ENCODE measurements at regions not wholly inside any gene's neighbourhood (a gene's known extent, or its start where the extent isn't known, plus 50 kb on each side); places are given as distances from the start of the nearest gene placed in this dataset.

DNA sequence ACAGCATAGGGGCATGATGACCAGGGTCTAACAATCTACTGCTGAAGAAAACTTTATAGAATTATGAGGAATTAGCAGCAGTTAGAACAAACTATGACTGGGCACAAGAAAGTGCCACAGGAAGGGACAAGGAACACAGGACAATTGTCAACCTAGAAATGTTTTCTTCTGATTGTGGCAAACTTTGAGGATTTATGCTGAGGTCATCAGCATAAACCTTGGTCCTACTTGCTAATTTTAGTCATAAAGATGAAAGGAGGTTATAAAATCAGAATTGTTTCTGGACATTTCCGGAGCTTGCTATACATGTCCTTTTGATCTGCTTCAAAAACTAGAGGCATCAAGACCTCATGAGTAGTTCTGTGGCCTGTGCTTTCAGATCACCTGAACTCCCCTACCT lies 446.6 kb upstream of the THBS1 start:
- no peaks in the 10 kb centered on the region for H3K4me1 Mint-ChIP-seq
- no peak for ATAC-seq (ENCODE audit: low read depth in 2 of 2)
- H3K27me3 Mint-ChIP-seq: peaks cover 0 to 16% (median 7%) of the 10 kb centered on the region in 3 donors
- H3K27ac Mint-ChIP-seq: no peak overlapping the region
- DNase-seq: no peak
- H3K36me3 Mint-ChIP-seq: no peaks in the 10 kb centered on the region
- no peak overlapping the region for H3K4me3 Mint-ChIP-seq
- peaks cover 0 to 9% (median 2%) of the 10 kb centered on the region in 7 donors for H3K9me3 Mint-ChIP-seq

DNA sequence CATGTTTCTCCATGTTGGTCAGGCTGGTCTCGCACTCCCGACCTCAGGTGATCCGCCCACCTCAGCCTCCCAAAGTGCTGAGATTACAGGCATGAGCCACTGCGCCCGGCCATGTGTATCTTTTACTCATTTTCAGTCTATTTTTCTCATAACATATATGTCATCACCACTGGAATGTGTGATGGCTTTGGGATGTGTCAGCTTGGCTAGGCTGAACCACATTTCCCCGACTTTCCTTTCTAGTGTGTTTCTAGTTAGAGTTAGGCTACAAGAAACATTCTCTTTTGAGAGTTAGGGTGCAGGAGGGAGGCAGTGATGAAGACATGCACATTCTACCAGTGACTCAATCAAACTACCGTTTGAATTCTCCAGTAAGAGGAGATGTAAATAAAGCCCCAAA lies 444.9 kb upstream of the THBS1 start:
- DNase-seq (no peak), ATAC-seq (ENCODE audit: low read depth in 2 of 2) (no peak)
- peaks cover 0 to 16% (median 5%) of the 10 kb centered on the region in 3 donors for H3K27me3 Mint-ChIP-seq
- no peak overlapping the region for H3K27ac Mint-ChIP-seq
- no peaks in the 10 kb centered on the region for H3K4me1 Mint-ChIP-seq
- H3K9me3 Mint-ChIP-seq: peaks cover 0 to 6% (median 0%) of the 10 kb centered on the region in 7 donors
- H3K4me3 Mint-ChIP-seq: no peak overlapping the region
- H3K36me3 Mint-ChIP-seq: no peaks in the 10 kb centered on the region

DNA sequence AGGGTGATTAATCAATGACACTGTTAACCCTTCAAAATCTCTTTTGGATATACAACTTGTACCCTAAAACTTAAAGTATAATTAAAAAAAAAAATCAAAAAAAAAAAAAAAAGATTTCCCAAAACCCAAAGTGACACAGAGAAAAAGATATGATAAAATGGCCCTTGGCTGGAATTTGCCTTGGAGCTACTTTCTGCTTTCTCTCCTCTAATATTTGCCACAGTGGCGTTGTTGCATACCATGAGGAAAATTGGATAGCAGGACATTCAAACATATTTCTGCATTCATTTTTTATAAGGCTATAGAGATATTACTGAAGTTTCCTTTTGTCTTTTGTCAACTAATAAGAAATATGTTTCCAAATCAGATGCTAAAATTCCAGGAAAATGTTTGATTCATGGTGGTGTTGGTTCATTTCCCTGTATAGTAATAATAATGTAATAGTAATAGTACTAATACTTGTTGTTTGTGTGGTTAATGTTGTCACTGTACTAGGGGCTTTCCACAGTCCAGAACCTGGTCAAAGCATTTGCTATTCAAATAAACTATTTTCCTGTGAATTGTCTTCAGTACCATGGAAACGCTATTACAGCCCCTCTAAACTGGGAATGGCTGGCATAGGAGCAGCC lies 441.3 kb upstream of the THBS1 start:
- no peak overlapping the region for H3K27ac Mint-ChIP-seq
- H3K9me3 Mint-ChIP-seq: no peaks in the 10 kb centered on the region
- H3K36me3 Mint-ChIP-seq: no peaks in the 10 kb centered on the region
- DNase-seq (no peak), ATAC-seq (ENCODE audit: low read depth in 2 of 2) (no peak)
- H3K27me3 Mint-ChIP-seq: peaks cover 0 to 8% (median 0%) of the 10 kb centered on the region in 3 donors
- H3K4me1 Mint-ChIP-seq: no peaks in the 10 kb centered on the region
- H3K4me3 Mint-ChIP-seq: no peak overlapping the region

DNA sequence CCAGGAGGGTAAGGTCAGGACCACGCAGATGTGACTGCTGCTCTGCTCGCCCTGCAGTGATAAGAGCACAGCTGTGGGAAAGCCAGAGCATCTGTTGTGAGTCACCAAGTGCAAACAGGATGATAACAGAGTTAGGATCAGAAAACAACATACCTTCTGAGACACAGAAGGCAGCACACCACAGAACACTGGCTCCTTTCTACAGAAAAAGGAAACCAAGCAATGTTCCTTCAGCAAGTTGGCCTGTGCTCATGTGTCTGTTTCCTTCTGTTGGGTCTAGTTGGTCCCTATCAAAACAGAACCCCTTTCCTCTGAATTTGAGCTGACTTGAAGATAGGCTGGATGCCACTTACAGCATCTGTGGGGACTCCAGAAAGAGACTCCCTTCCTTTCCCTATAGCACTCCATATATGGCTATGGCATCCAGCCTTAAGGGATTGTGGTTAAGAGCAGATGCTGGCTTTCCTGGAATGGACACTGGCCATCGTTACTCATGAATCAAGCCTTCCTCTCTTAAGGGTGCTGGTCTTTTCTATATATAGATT lies 440.7 kb upstream of the THBS1 start:
- Mint-ChIP-seq H3K4me3 (no peak overlapping the region), H3K27me3 (peaks cover 0 to 8% (median 0%) of the 10 kb centered on the region in 3 donors), H3K4me1 (no peaks in the 10 kb centered on the region), H3K27ac (no peak overlapping the region), H3K9me3 (no peaks in the 10 kb centered on the region), H3K36me3 (no peaks in the 10 kb centered on the region)
- ATAC-seq (ENCODE audit: low read depth in 2 of 2): no peak
- DNase-seq: no peak

DNA sequence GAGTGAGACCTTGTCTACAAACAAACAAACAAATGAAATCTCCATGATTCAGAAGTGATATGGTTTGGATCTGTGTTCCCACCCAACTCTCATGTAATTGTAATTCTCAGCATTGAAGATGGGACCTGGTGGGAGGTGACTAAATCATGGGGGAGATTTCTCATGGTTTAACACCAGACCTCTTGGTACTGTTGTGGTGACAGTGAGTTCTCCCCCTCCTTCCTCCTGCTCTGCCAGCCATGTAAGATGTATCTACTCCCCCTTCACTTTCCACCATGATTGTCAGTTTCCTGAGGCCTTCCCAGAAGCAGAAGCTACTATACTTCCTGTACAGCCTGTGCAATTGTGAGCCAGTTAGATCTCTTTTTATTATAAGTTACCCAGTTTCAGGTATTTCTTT lies 438.4 kb upstream of the THBS1 start:
- Mint-ChIP-seq H3K4me3 (no peak overlapping the region), H3K36me3 (no peaks in the 10 kb centered on the region), H3K27me3 (no peaks in the 10 kb centered on the region), H3K4me1 (no peaks in the 10 kb centered on the region), H3K27ac (no peak overlapping the region), H3K9me3 (no peaks in the 10 kb centered on the region)
- ATAC-seq (ENCODE audit: low read depth in 2 of 2): no peak
- no peak for DNase-seq

DNA sequence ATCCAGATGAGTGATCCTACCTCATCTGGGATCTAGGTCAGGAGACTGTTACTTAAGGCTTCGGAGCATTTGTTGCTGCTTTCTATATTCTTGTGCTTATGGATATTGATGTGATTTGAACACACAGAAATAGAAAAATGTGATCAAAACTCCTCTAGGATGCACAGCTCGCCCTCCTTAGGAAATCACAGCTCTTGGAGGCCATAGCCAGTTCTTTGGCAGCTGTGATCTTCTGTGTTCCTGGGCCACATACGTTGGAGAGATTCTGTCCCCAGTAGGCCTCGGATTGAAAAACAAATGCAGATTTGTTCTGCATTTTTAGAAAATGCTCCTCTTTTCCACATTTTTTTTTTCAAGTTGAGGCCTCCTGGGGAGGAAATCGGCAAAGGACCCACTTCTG lies 437.4 kb upstream of the THBS1 start:
- DNase-seq (no peak), ATAC-seq (ENCODE audit: low read depth in 2 of 2) (no peak)
- no peaks in the 10 kb centered on the region for H3K4me1 Mint-ChIP-seq
- H3K36me3 Mint-ChIP-seq: no peaks in the 10 kb centered on the region
- H3K9me3 Mint-ChIP-seq: no peaks in the 10 kb centered on the region
- H3K27me3 Mint-ChIP-seq: no peaks in the 10 kb centered on the region
- H3K4me3 Mint-ChIP-seq: no peak overlapping the region
- no peak overlapping the region for H3K27ac Mint-ChIP-seq

DNA sequence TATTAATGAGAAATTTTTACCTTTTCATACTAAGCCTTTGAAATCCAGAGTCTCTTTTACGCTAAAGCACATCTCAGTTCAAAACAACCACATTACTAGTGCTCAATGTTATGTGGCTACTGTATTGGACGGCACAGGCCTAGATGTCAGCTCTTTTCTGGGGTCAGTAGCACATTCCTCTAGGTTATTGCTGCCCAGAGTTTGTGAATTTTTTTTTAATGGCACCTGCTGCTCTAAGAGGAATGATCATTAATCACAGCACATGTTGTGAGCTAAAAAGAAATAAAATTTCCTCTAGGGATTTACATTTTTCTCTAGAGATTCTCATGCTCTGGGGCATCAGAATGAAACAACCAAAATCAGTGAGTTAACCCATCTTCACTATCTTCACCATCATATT lies 436.8 kb upstream of the THBS1 start:
- no peaks in the 10 kb centered on the region for H3K9me3 Mint-ChIP-seq
- no peak for DNase-seq
- no peak overlapping the region for H3K27ac Mint-ChIP-seq
- H3K4me3 Mint-ChIP-seq: no peak overlapping the region
- no peak for ATAC-seq (ENCODE audit: low read depth in 2 of 2)
- H3K27me3 Mint-ChIP-seq: peaks cover 0 to 3% (median 0%) of the 10 kb centered on the region in 3 donors
- H3K4me1 Mint-ChIP-seq: no peaks in the 10 kb centered on the region
- H3K36me3 Mint-ChIP-seq: no peaks in the 10 kb centered on the region

DNA sequence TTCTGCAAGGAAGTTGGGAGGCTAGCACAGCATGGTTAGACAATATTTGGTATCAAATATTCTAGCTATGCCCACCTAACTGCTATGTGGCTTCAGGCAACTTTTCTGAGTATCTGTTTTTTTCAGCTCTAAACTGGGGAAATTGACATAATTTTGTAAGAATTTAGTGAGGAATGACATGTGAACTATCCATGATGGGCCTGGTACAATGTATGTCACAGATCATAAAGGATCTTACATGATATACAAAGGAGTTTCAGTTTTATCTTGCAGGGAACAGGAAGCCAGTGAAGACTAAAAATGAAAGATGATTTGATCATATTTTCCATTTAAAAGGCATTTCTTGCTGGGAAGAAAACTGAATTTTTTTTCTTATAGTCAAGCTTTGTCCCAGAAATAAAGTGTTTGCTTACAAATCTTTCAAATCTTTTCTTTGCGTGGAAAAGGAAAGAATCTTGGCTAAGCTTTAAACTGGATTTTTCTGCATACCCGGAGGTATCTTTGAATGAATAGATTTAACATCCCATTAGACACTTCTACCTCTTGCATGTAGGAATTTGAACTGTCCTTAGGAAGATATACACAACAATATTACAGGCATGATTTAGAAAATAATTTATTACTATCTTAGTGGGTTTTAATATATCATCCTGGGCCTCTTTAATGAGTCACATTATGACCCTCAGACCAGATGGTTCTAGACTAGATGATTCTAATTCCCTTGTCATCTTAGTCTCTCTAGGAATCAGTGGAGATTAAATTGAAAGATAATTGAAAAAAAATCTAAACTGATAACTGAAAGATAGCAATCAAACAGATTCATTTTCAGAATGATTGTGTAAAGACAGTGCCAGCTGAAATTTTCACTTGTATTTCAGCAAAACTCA lies 436.0 kb upstream of the THBS1 start:
- Mint-ChIP-seq H3K4me1 (no peaks in the 10 kb centered on the region), H3K27me3 (peaks cover 0 to 4% (median 0%) of the 10 kb centered on the region in 3 donors), H3K4me3 (no peak overlapping the region), H3K36me3 (no peaks in the 10 kb centered on the region), H3K27ac (no peak overlapping the region), H3K9me3 (no peaks in the 10 kb centered on the region)
- ATAC-seq (ENCODE audit: low read depth in 2 of 2): no peak
- DNase-seq: no peak

DNA sequence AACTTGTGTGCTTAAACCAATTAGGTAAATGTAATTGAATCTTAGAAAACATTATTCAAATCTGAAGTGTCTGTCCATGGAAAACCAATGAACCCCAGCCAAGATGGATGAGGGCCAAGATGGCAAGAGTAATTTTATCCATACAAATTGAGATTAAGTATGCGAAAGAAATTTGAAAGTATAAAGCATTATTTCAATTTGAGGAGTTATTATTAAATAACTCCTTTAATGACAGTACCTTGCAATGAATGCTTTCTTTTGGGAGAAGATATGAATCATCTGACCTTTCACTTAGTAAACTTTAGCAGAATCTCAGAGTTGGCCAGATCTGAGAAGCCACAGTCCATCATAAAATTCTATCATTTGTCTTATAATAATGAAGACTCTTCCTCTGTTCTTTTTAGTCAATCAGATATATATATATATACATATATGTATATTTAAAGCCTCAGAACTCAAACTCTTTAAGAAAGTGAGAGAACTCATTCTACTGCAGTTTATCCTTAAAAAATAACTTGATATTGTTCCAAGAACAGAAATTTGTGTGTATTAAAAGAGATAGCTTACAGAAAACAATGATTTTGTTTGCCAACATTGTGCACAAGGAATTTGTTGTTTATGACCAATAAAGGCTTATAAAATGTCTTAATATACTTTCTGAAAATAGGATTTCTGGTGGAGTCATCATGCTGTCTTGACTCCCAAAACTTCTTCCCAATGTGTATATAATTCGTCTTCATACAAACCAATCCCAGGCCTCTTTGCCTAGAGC lies 434.8 kb upstream of the THBS1 start:
- Mint-ChIP-seq H3K27me3 (peaks cover 0 to 4% (median 0%) of the 10 kb centered on the region in 3 donors), H3K4me1 (no peaks in the 10 kb centered on the region), H3K4me3 (no peak overlapping the region), H3K27ac (no peak overlapping the region), H3K9me3 (no peaks in the 10 kb centered on the region), H3K36me3 (no peaks in the 10 kb centered on the region)
- DNase-seq (no peak), ATAC-seq (ENCODE audit: low read depth in 2 of 2) (no peak)

DNA sequence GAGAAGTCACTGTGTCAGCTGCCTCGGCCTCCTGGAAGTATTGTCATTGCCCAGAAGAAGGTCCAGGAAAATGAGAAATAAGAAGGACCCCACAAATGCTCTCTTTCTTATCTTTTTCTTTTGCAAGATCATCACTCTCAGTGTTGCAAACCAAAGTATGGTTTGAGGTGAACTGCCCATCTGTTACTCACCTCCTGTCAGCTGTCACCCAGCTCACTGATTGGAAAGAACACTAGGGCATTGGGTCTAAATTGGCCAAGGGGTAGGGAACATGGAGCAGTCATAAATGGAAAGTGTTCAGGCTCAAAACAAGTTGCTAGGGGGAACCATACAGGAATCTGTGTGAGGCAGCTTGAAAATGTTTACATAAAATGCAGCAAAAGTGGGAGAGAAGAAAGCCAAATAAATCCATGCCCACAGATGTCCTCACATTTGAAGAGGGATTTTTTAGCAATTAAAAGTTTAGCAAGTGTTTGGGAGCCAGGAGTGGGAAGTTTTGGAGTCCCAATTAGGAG lies 431.2 kb upstream of the THBS1 start:
- H3K27me3 Mint-ChIP-seq: peaks cover 0 to 6% (median 4%) of the 10 kb centered on the region in 3 donors
- no peaks in the 10 kb centered on the region for H3K9me3 Mint-ChIP-seq
- no peaks in the 10 kb centered on the region for H3K4me1 Mint-ChIP-seq
- DNase-seq (no peak), ATAC-seq (ENCODE audit: low read depth in 2 of 2) (no peak)
- no peak overlapping the region for H3K27ac Mint-ChIP-seq
- H3K4me3 Mint-ChIP-seq: no peak overlapping the region
- H3K36me3 Mint-ChIP-seq: no peaks in the 10 kb centered on the region

DNA sequence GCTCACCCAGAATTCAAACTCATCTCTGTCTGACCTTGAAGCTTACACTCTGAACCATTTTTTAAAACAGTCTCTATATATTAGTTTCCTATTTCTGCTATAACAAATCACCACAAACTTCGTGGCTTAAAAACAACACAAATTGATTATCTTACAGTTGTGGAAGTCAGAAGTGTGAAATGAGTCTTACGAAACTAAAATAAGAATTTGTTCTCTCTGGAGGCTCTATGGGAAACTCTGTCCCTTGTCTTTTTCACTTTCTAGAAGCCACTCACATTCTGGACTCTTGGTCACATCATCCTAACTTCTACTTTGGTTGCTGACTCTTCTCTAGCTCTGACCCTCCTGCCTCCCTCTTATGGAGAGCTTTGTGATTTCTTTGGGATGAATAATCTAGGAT lies 429.3 kb upstream of the THBS1 start:
- DNase-seq: no peak
- Mint-ChIP-seq H3K27me3 (peaks cover 0 to 8% (median 5%) of the 10 kb centered on the region in 3 donors), H3K9me3 (peaks cover 0 to 2% (median 0%) of the 10 kb centered on the region in 7 donors), H3K27ac (no peak overlapping the region), H3K4me3 (peak overlapping the region in 1 of 8 donors; percentile 11), H3K4me1 (no peaks in the 10 kb centered on the region), H3K36me3 (no peaks in the 10 kb centered on the region)
- ATAC-seq (ENCODE audit: low read depth in 2 of 2): no peak

DNA sequence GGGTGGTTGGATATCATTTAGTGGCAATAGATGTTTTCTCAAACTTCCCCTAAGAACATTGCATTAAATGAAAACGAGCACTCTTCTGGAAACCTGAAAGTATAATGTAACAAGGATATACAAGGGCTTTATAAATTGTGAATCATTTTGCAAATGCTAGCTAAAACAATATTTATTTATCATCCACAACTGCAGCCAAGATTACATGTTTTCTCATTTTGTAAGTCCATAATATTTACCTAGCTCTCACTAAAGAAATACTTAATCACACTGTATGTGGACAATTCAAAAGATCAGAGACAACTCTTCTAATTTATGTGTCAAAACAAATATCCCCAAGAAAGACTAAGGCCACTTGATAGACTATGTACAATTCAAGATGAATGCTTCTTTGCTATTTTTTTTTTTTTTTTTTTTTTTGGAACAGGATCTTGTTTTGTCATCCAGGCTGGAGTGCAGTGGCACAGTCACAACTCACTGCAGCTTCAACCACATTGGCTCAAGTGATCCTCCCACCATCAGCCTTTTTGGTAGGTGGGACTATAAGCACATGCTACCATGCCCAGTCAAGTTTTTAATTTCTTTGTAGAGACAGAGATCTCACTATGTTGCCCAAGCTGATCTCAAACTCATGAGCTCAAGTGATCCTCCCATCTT lies 427.7 kb upstream of the THBS1 start:
- DNase-seq (no peak), ATAC-seq (ENCODE audit: low read depth in 2 of 2) (no peak)
- no peaks in the 10 kb centered on the region for H3K36me3 Mint-ChIP-seq
- peaks cover 0 to 2% (median 0%) of the 10 kb centered on the region in 7 donors for H3K9me3 Mint-ChIP-seq
- no peak overlapping the region for H3K27ac Mint-ChIP-seq
- H3K4me3 Mint-ChIP-seq: no peak overlapping the region
- no peaks in the 10 kb centered on the region for H3K4me1 Mint-ChIP-seq
- H3K27me3 Mint-ChIP-seq: peaks cover 0 to 12% (median 7%) of the 10 kb centered on the region in 3 donors

DNA sequence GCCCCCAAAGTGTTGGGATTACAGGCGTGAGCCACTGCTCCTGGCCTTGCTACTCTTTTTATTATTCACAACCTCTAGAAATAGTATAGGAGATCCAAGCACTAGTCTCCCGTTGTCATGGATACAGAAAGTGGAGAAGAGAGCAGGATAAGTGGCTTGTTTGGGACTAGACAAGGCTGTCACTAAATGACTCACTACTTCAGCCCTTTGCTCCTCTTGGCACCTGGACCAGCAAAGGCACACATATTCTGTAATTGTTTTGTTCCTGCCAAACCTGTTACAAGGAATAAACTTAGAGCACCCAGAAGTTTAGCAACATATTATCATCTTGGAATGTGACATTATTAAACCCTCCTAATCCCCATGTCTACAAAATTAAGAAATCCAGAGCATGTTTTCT lies 427.2 kb upstream of the THBS1 start:
- Mint-ChIP-seq H3K27ac (no peak overlapping the region), H3K9me3 (peaks cover 0 to 2% (median 0%) of the 10 kb centered on the region in 7 donors), H3K4me3 (peak overlapping the region in 1 of 8 donors; percentile 3), H3K27me3 (peaks cover 0 to 12% (median 7%) of the 10 kb centered on the region in 3 donors), H3K4me1 (no peaks in the 10 kb centered on the region), H3K36me3 (no peaks in the 10 kb centered on the region)
- no peak for ATAC-seq (ENCODE audit: low read depth in 2 of 2)
- no peak for DNase-seq

Measured in naive B cell (primary cell).